RCC 7860 (cell line): ENCODE measurements at regions not wholly inside any gene's neighbourhood (a gene's known extent, or its start where the extent isn't known, plus 50 kb on each side); places are given as distances from the start of the nearest gene placed in this dataset.

Experiments used
- DNase-seq: peaks from one replicate; pipeline ENCODE4 v3.0.0-alpha.2; 2015; ENCODE audit warnings: low spot score
- FAIRE-seq: peaks from 2 replicates; lab custom pipeline; 2012; peaks lifted over from hg19 to GRCh38; lab: Jason Lieb, UNC

- no peak for FAIRE-seq
- DNase-seq = no peak
Measured at GRCh38 chrX:21056622-21057021, 317.6 kb upstream of the CNKSR2 start.

- DNase-seq (no peak), FAIRE-seq (no peak)
Measured at GRCh38 chrX:21047034-21047455, 327.2 kb upstream of the CNKSR2 start.

GRCh38 chrX:21014326-21014725 lies 359.9 kb upstream of the CNKSR2 start:
- DNase-seq (no peak), FAIRE-seq (no peak)

- DNase-seq = peak; percentile 7
- FAIRE-seq = no peak
Measured at GRCh38 chrX:21004835-21005234, 369.4 kb upstream of the CNKSR2 start.

GRCh38 chrX:20995829-20996228 lies 378.4 kb upstream of the CNKSR2 start:
- FAIRE-seq = no peak

GRCh38 chrX:20989361-20989760 lies 384.9 kb upstream of the CNKSR2 start:
- no peak for FAIRE-seq
- DNase-seq = no peak

More at GRCh38 chrX:20995829-20996228, 378.4 kb upstream of the CNKSR2 start:
- no peak for DNase-seq

GRCh38 chrX:20988804-20989203 lies 385.4 kb upstream of the CNKSR2 start:
- FAIRE-seq = no peak
- no peak for DNase-seq

GRCh38 chrX:20988118-20988517 lies 386.1 kb upstream of the CNKSR2 start:
- peak; percentile 31 for DNase-seq
- FAIRE-seq = no peak

- DNase-seq = no peak
- FAIRE-seq = no peak
Measured at GRCh38 chrX:20980426-20980825, 393.8 kb upstream of the CNKSR2 start.

- FAIRE-seq (no peak), DNase-seq (no peak)
Measured at GRCh38 chrX:20974326-20974725, 399.9 kb upstream of the CNKSR2 start.

- FAIRE-seq = no peak
- DNase-seq = no peak
Measured at GRCh38 chrX:20973038-20973437, 401.2 kb upstream of the CNKSR2 start.

GRCh38 chrX:20971250-20971649 lies 403.0 kb upstream of the CNKSR2 start:
- no peak for DNase-seq
- no peak for FAIRE-seq

GRCh38 chrX:20969565-20969964 lies 404.7 kb upstream of the CNKSR2 start:
- DNase-seq = no peak
- no peak for FAIRE-seq

- DNase-seq (peak; percentile 9), FAIRE-seq (no peak)
Measured at GRCh38 chrX:20968996-20969395, 405.2 kb upstream of the CNKSR2 start.

GRCh38 chrX:20967725-20968124 lies 406.5 kb upstream of the CNKSR2 start:
- DNase-seq (no peak), FAIRE-seq (no peak)

- no peak for FAIRE-seq
- no peak for DNase-seq
Measured at GRCh38 chrX:20965270-20966044, 408.8 kb upstream of the CNKSR2 start.

GRCh38 chrX:20954014-20954413 lies 420.2 kb upstream of the CNKSR2 start:
- FAIRE-seq (no peak), DNase-seq (no peak)

- DNase-seq (no peak), FAIRE-seq (no peak)
Measured at GRCh38 chrX:20952180-20952579, 422.0 kb upstream of the CNKSR2 start.

- FAIRE-seq (no peak), DNase-seq (no peak)
Measured at GRCh38 chrX:20951016-20951810, 423.0 kb upstream of the CNKSR2 start.

- DNase-seq = no peak
- no peak for FAIRE-seq
Measured at GRCh38 chrX:20947411-20947912, 426.8 kb upstream of the CNKSR2 start.

GRCh38 chrX:20913760-20914159 lies 460.5 kb upstream of the CNKSR2 start:
- DNase-seq (no peak), FAIRE-seq (no peak)

- DNase-seq (no peak), FAIRE-seq (no peak)
Measured at GRCh38 chrX:20906571-20906970, 467.6 kb upstream of the CNKSR2 start.
